GM23248 (cell line): ENCODE measurements at regions not wholly inside any gene's neighbourhood (a gene's known extent, or its start where the extent isn't known, plus 50 kb on each side); places are given as distances from the start of the nearest gene placed in this dataset.

Experiments used
- DNase-seq: peaks from one replicate; pipeline ENCODE4 v3.0.0-alpha.2; 2015
- H2AFZ ChIP-seq: fragments of 200-600 bp; sonication (generic); 2 replicates; pipeline ENCODE4 v1.6.1; 2016; ENCODE audit warnings: antibody characterized with exemption
- H3F3A ChIP-seq: fragments of 200-600 bp; sonication (generic); 2 replicates; pipeline ENCODE4 v1.6.1; 2016; ENCODE audit warnings: mild to moderate bottlenecking, antibody characterized with exemption, mixed run types; ENCODE audit not compliant: insufficient read depth
- H3K27ac ChIP-seq: fragments of 200-600 bp; sonication (generic); 2 replicates; pipeline ENCODE4 v1.5.1; 2016; ENCODE audit warnings: mild to moderate bottlenecking
- H3K27me3 ChIP-seq: fragments of 200-600 bp; sonication (generic); replicated peaks from 2 replicates; pipeline ENCODE4 v1.6.1; 2016; ENCODE audit warnings: mild to moderate bottlenecking; ENCODE audit not compliant: insufficient read depth
- H3K36me3 ChIP-seq: fragments of 200-600 bp; sonication (generic); 2 replicates; pipeline ENCODE4 v1.6.1; 2016; ENCODE audit warnings: low read depth, mild to moderate bottlenecking
- H3K4me1 ChIP-seq: fragments of 200-600 bp; sonication (generic); 2 replicates; pipeline ENCODE4 v1.6.1; 2016; ENCODE audit warnings: mild to moderate bottlenecking; ENCODE audit not compliant: insufficient read depth
- H3K4me2 ChIP-seq: fragments of 200-600 bp; sonication (generic); one replicate; pipeline ENCODE4 v1.6.1; 2016; ENCODE audit warnings: mild to moderate bottlenecking; ENCODE audit not compliant: unreplicated experiment
- H3K4me3 ChIP-seq: fragments of 200-600 bp; sonication (generic); 2 replicates; pipeline ENCODE4 v1.5.1; 2016; ENCODE audit warnings: mild to moderate bottlenecking
- H3K79me2 ChIP-seq: fragments of 200-600 bp; sonication (generic); 2 replicates; pipeline ENCODE4 v1.6.1; 2016; ENCODE audit warnings: mild to moderate bottlenecking; ENCODE audit not compliant: insufficient read depth
- H3K9ac ChIP-seq: fragments of 200-600 bp; sonication (generic); 2 replicates; pipeline ENCODE4 v1.6.1; 2016; ENCODE audit warnings: mild to moderate bottlenecking
- H3K9me2 ChIP-seq: fragments of 200-600 bp; sonication (generic); 2 replicates; pipeline ENCODE4 v1.6.1; 2016; ENCODE audit warnings: mixed run types, mild to moderate bottlenecking, moderate library complexity; ENCODE audit not compliant: insufficient read depth
- H3K9me3 ChIP-seq: fragments of 200-600 bp; sonication (generic); one replicate; pipeline ENCODE4 v1.6.1; 2017; ENCODE audit warnings: low read depth
- H4K20me1 ChIP-seq: fragments of 200-600 bp; sonication (generic); 2 replicates; pipeline ENCODE4 v1.6.0; 2016; ENCODE audit not compliant: insufficient read depth
- EZH2 ChIP-seq: fragments of 200-600 bp; sonication (generic); IDR thresholded peaks from 2 replicates; pipeline ENCODE4 v1.6.1; 2018; ENCODE audit warnings: antibody characterized with exemption, mild to moderate bottlenecking; ENCODE audit not compliant: insufficient read depth, poor library complexity, severe bottlenecking
- EZH2phosphoT487 ChIP-seq: fragments of 200-600 bp; sonication (generic); IDR thresholded peaks from 2 replicates; pipeline ENCODE4 v1.6.1; 2018; ENCODE audit warnings: antibody characterized with exemption, moderate library complexity, mild to moderate bottlenecking, low read depth; ENCODE audit not compliant: insufficient read depth
- WGBS, 2 experiments: methylation state at CpG; one replicate each; pipeline ENCODE4 v1.1.6; 2015 to 2017; ENCODE audit warnings: low lambda C conversion rate in 2 of 2, low coverage in 1 of 2; ENCODE audit errors: missing lambda C conversion rate in 2 of 2; 5-methylcytosine and 5-hydroxymethylcytosine counted together
- in situ Hi-C: fragments of 300-500 bp; cut with MboI; formaldehyde crosslinking; loops from 2 replicates; pipeline ENCODE4 v1.15.0; 2020

- H3K9me3 ChIP-seq, result no peaks in the 10 kb centered on the region
- H3K4me2 ChIP-seq, result no peak overlapping the region
- H3K27me3 ChIP-seq, result no peaks in the 10 kb centered on the region
- no peak overlapping the region for H3K9ac ChIP-seq
- H3K4me3 ChIP-seq, result no peak overlapping the region
- H3K27ac ChIP-seq, result no peak overlapping the region
- H3K9me2 ChIP-seq, result no peaks in the 10 kb centered on the region
- H3K4me1 ChIP-seq, result no peaks in the 10 kb centered on the region
- no peaks in the 10 kb centered on the region for H3K79me2 ChIP-seq
- in situ Hi-C loops, result no loop called here
- no peak overlapping the region for H2AFZ ChIP-seq
- H3K36me3 ChIP-seq, result no peaks in the 10 kb centered on the region
- 30 to 34% methylated on average over 4 of the region's 4 CpGs for WGBS, 2 experiments
- H4K20me1 ChIP-seq, result no peaks in the 10 kb centered on the region
- TF ChIP-seq EZH2phosphoT487 (no peak), EZH2 (no peak)
- H3F3A ChIP-seq, result no peaks in the 10 kb centered on the region
- no peak for DNase-seq
Measured at GRCh38 chr2:156003780-156004179, 328.7 kb downstream of the NR4A2 start.

- DNase-seq, result no peak
- Histone ChIP-seq H2AFZ (no peak overlapping the region), H3K4me2 (no peak overlapping the region), H3K27ac (no peak overlapping the region), H3F3A (no peaks in the 10 kb centered on the region), H3K27me3 (no peaks in the 10 kb centered on the region), H4K20me1 (no peaks in the 10 kb centered on the region), H3K4me1 (no peaks in the 10 kb centered on the region), H3K4me3 (no peak overlapping the region), H3K9me2 (no peaks in the 10 kb centered on the region), H3K9ac (no peak overlapping the region), H3K79me2 (no peaks in the 10 kb centered on the region), H3K36me3 (no peaks in the 10 kb centered on the region), H3K9me3 (no peaks in the 10 kb centered on the region)
- 56 to 81% methylated on average over 1 of the region's 1 CpG for WGBS, 2 experiments
- TF ChIP-seq EZH2phosphoT487 (no peak), EZH2 (no peak)
- in situ Hi-C loops, result no loop called here
Measured at GRCh38 chr2:156001851-156002250, 330.7 kb downstream of the NR4A2 start.

GRCh38 chr2:155997538-155997937, 335.0 kb downstream of the NR4A2 start:
- Histone ChIP-seq H3K4me2 (no peak overlapping the region), H3K27ac (no peak overlapping the region), H2AFZ (no peak overlapping the region), H4K20me1 (no peaks in the 10 kb centered on the region), H3K9me2 (no peaks in the 10 kb centered on the region), H3F3A (no peaks in the 10 kb centered on the region), H3K36me3 (no peaks in the 10 kb centered on the region), H3K79me2 (no peaks in the 10 kb centered on the region), H3K9me3 (no peaks in the 10 kb centered on the region), H3K4me1 (no peaks in the 10 kb centered on the region), H3K9ac (no peak overlapping the region), H3K27me3 (no peaks in the 10 kb centered on the region), H3K4me3 (no peak overlapping the region)
- TF ChIP-seq EZH2, result no peak
- no peak for TF ChIP-seq EZH2phosphoT487
- DNase-seq, result no peak
- in situ Hi-C loops, result no loop called here
- 6 to 7% methylated on average over 2 of the region's 2 CpGs for WGBS, 2 experiments

- Histone ChIP-seq H3K27me3 (no peaks in the 10 kb centered on the region), H3K9me3 (no peaks in the 10 kb centered on the region), H3K4me1 (no peaks in the 10 kb centered on the region), H3K9ac (no peak overlapping the region), H3K79me2 (no peaks in the 10 kb centered on the region), H2AFZ (no peak overlapping the region), H3K4me3 (no peak overlapping the region), H3K36me3 (no peaks in the 10 kb centered on the region), H3K4me2 (no peak overlapping the region), H4K20me1 (no peaks in the 10 kb centered on the region), H3K9me2 (no peaks in the 10 kb centered on the region), H3F3A (no peaks in the 10 kb centered on the region), H3K27ac (no peak overlapping the region)
- 12 to 24% methylated on average over 1 of the region's 1 CpG for WGBS, 2 experiments
- TF ChIP-seq EZH2phosphoT487 (no peak), EZH2 (no peak)
- no peak for DNase-seq
- in situ Hi-C loops, result no loop called here
Measured at GRCh38 chr2:155994315-155994714, 338.2 kb downstream of the NR4A2 start.

- Histone ChIP-seq H3K4me2 (no peak overlapping the region), H3F3A (no peaks in the 10 kb centered on the region), H3K4me3 (no peak overlapping the region), H3K9me2 (no peaks in the 10 kb centered on the region), H3K4me1 (no peaks in the 10 kb centered on the region), H3K27me3 (no peaks in the 10 kb centered on the region), H2AFZ (no peak overlapping the region), H3K27ac (no peak overlapping the region), H3K9ac (no peak overlapping the region), H3K9me3 (no peaks in the 10 kb centered on the region), H3K36me3 (no peaks in the 10 kb centered on the region), H3K79me2 (no peaks in the 10 kb centered on the region), H4K20me1 (no peaks in the 10 kb centered on the region)
- TF ChIP-seq EZH2, result no peak
- TF ChIP-seq EZH2phosphoT487, result no peak
- no peak for DNase-seq
- in situ Hi-C loops, result no loop called here
- WGBS, 2 experiments, result 0 to 2% methylated on average over 1 of the region's 1 CpG
Measured at GRCh38 chr2:155983845-155984244, 348.7 kb downstream of the NR4A2 start.
